GM23338 (cell line): ENCODE measurements at regions not wholly inside any gene's neighbourhood (a gene's known extent, or its start where the extent isn't known, plus 50 kb on each side); places are given as distances from the start of the nearest gene placed in this dataset.

Experiments used
- ATAC-seq: fragments of 200-7000 bp; cut with Tn5 transposase; 3 replicates; pipeline ENCODE4 v1.9.1; 2020
- DNase-seq: peaks from one replicate; pipeline ENCODE4 v3.0.0-alpha.2; 2015; ENCODE audit warnings: low spot score
- H2AFZ ChIP-seq: fragments of 200-600 bp; sonication (generic); 2 replicates; pipeline ENCODE4 v1.8.0; 2016; ENCODE audit warnings: antibody characterized with exemption, mild to moderate bottlenecking, moderate library complexity
- H3F3A ChIP-seq: fragments of 200-600 bp; sonication (generic); replicated peaks from 2 replicates; pipeline ENCODE4 v1.8.0; 2017; ENCODE audit warnings: antibody characterized with exemption, mixed run types, low read depth
- H3K27ac ChIP-seq: fragments of 200-600 bp; sonication (generic); 2 replicates; pipeline ENCODE4 v1.6.1; 2016; ENCODE audit warnings: low read depth
- H3K27me3 ChIP-seq: fragments of 200-600 bp; sonication (generic); 2 replicates; pipeline ENCODE4 v1.8.0; 2016; ENCODE audit warnings: mild to moderate bottlenecking, mixed run types, moderate library complexity; ENCODE audit not compliant: insufficient read depth
- H3K36me3 ChIP-seq: fragments of 200-600 bp; sonication (generic); 2 replicates; pipeline ENCODE4 v1.8.0; 2016; ENCODE audit warnings: mild to moderate bottlenecking; ENCODE audit not compliant: insufficient read depth
- H3K4me1 ChIP-seq: fragments of 200-600 bp; sonication (generic); 2 replicates; pipeline ENCODE4 v1.8.0; 2016; ENCODE audit warnings: mild to moderate bottlenecking, moderate library complexity; ENCODE audit not compliant: insufficient read depth
- H3K4me2 ChIP-seq: fragments of 200-600 bp; sonication (generic); 2 replicates; pipeline ENCODE4 v1.7.1; 2017; ENCODE audit warnings: mixed run types
- H3K4me3 ChIP-seq: fragments of 200-600 bp; sonication (generic); 2 replicates; pipeline ENCODE4 v1.6.1; 2016; ENCODE audit warnings: mixed run types
- H3K79me2 ChIP-seq: fragments of 200-600 bp; sonication (generic); replicated peaks from 2 replicates; pipeline ENCODE4 v1.8.0; 2017; ENCODE audit warnings: mild to moderate bottlenecking; ENCODE audit not compliant: insufficient read depth
- H3K9me2 ChIP-seq: fragments of 200-600 bp; sonication (generic); 2 replicates; pipeline ENCODE4 v1.8.0; 2017; ENCODE audit not compliant: insufficient read depth
- H4K20me1 ChIP-seq: fragments of 200-600 bp; sonication (generic); replicated peaks from 2 replicates; pipeline ENCODE4 v1.8.0; 2017; ENCODE audit warnings: mild to moderate bottlenecking; ENCODE audit not compliant: insufficient read depth
- H3K27ac Mint-ChIP-seq: 2 replicates; pipeline ENCODE4 v1.8.0; 2020; ENCODE audit warnings: inconsistent platforms, mild to moderate bottlenecking, moderate library complexity, mixed read lengths
- H3K27me3 Mint-ChIP-seq: 3 replicates; pipeline ENCODE4 v1.8.0; 2022; ENCODE audit warnings: low read depth, mild to moderate bottlenecking, moderate library complexity, mixed read lengths, inconsistent platforms; ENCODE audit not compliant: insufficient read depth, poor library complexity
- H3K36me3 Mint-ChIP-seq: 3 replicates; pipeline ENCODE4 v1.8.0; 2021; ENCODE audit warnings: low read depth, mild to moderate bottlenecking, inconsistent platforms, moderate library complexity, mixed read lengths
- H3K4me1 Mint-ChIP-seq: 3 replicates; pipeline ENCODE4 v1.8.0; 2020; ENCODE audit warnings: mild to moderate bottlenecking, inconsistent platforms, mixed read lengths
- H3K4me3 Mint-ChIP-seq: 3 replicates; pipeline ENCODE4 v1.8.0; 2021; ENCODE audit warnings: moderate library complexity, mild to moderate bottlenecking, inconsistent platforms, mixed read lengths
- H3K9me3 Mint-ChIP-seq: 3 replicates; pipeline ENCODE4 v1.8.0; 2020; ENCODE audit warnings: moderate library complexity, mild to moderate bottlenecking, inconsistent platforms, mixed read lengths
- CTCF ChIP-seq, 2 experiments: fragments of 200-600 bp in 1 of 2; sonication (generic) in 1 of 2; conservative IDR thresholded peaks; 2 replicates each; pipeline versions ENCODE4 v1.5.1 to v1.6.1; 2016 to 2017; ENCODE audit warnings: antibody characterized with exemption in 2 of 2, low read depth in 2 of 2, mild to moderate bottlenecking in 2 of 2, moderate library complexity in 1 of 2
- ETS1 ChIP-seq: IDR thresholded peaks from 2 replicates; pipeline ENCODE4 v1.6.1; 2016; ENCODE audit warnings: antibody characterized with exemption
- EZH2 ChIP-seq: fragments of 200-600 bp; sonication (generic); IDR thresholded peaks from one replicate; pipeline ENCODE4 v1.8.0; 2017; ENCODE audit warnings: antibody characterized with exemption, mild to moderate bottlenecking, low read depth; ENCODE audit not compliant: unreplicated experiment
- EZH2phosphoT487 ChIP-seq: fragments of 200-600 bp; sonication (generic); IDR thresholded peaks from one replicate; pipeline ENCODE4 v1.8.1; 2018; ENCODE audit warnings: antibody characterized with exemption; ENCODE audit not compliant: unreplicated experiment
- JUNB ChIP-seq: IDR thresholded peaks from one replicate; pipeline ENCODE4 v1.6.1; 2016; ENCODE audit warnings: antibody characterized with exemption; ENCODE audit not compliant: unreplicated experiment
- NANOG ChIP-seq: IDR thresholded peaks from 2 replicates; pipeline ENCODE4 v1.6.1; 2016; ENCODE audit warnings: antibody characterized with exemption, borderline replicate concordance
- POLR2AphosphoS5 ChIP-seq: IDR thresholded peaks from 2 replicates; pipeline ENCODE4 v1.6.1; 2016; ENCODE audit warnings: antibody characterized with exemption, low read depth
- REST ChIP-seq: IDR thresholded peaks from one replicate; pipeline ENCODE4 v1.6.1; 2018; ENCODE audit warnings: antibody characterized with exemption; ENCODE audit not compliant: unreplicated experiment
- STAT1 ChIP-seq: IDR thresholded peaks from one replicate; pipeline ENCODE4 v1.6.1; 2016; ENCODE audit warnings: antibody characterized with exemption; ENCODE audit not compliant: unreplicated experiment
- ZNF114 ChIP-seq: fragments of 250-450 bp; sonication (Bioruptor Pico); IDR thresholded peaks from 2 replicates; pipeline ENCODE4 v1.5.0; 2020; ENCODE audit warnings: mild to moderate bottlenecking, moderate library complexity
- ZNF331 ChIP-seq: fragments of 250-450 bp; sonication (Bioruptor Pico); IDR thresholded peaks from 2 replicates; pipeline ENCODE4 v1.5.0; 2020; ENCODE audit warnings: low read depth, mild to moderate bottlenecking, moderate library complexity
- TF ChIP-seq, protein P1 (sequence below): fragments of 250-450 bp; sonication (Bioruptor Pico); IDR thresholded peaks from 2 replicates; pipeline ENCODE4 v1.5.0; 2020; ENCODE audit warnings: mild to moderate bottlenecking, moderate library complexity

DNA sequence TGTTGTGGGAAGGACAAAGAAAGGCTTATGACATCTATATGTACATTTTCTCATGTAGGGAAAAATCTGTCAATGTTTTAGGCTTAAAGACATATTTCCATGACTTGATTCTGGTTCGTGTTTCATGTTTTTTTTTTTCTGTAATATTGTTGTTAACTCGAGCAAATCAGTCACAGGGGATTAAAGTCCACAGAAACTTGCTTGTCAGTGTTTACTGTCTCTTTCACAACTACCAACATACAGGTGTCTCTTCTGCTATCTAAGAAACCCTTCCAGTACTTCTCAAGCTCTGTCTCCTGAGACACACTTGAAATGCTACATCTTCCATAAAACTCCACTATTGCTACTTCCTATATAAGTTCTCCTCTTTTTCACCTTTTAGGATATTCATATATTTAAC, 130.9 kb upstream of the SLITRK6 start:
- Histone ChIP-seq H3K27ac (no peak overlapping the region), H2AFZ (no peak overlapping the region), H3K4me1 (no peaks in the 10 kb centered on the region), H3F3A (no peaks in the 10 kb centered on the region), H3K36me3 (peaks cover 7% of the 10 kb centered on the region; the same call in 1 of the 2 replicates), H4K20me1 (no peaks in the 10 kb centered on the region), H3K4me2 (no peak overlapping the region), H3K79me2 (no peaks in the 10 kb centered on the region), H3K4me3 (no peak overlapping the region), H3K27me3 (no peaks in the 10 kb centered on the region), H3K9me2 (no peaks in the 10 kb centered on the region)
- Mint-ChIP-seq H3K36me3 (peaks cover 7% of the 10 kb centered on the region; the same call in 2 of the 3 replicates), H3K9me3 (peaks cover 21% of the 10 kb centered on the region), H3K4me1 (no peaks in the 10 kb centered on the region), H3K27me3 (no peaks in the 10 kb centered on the region), H3K4me3 (no peak overlapping the region), H3K27ac (no peak overlapping the region)
- ATAC-seq (no peak), DNase-seq (no peak)
- TF ChIP-seq POLR2AphosphoS5 (no peak), ETS1 (no peak), ZNF331 (no peak), JUNB (no peak), STAT1 (no peak), EZH2 (no peak), REST (no peak), NANOG (no peak), EZH2phosphoT487 (no peak), ZNF114 (CRISPR knock-in tag) (no peak), CTCF (conservative IDR thresholded peaks at IDR 0.05; ENCODE audit: low read depth in 2 of 2) (no peak)
- TF ChIP-seq, protein P1, sequence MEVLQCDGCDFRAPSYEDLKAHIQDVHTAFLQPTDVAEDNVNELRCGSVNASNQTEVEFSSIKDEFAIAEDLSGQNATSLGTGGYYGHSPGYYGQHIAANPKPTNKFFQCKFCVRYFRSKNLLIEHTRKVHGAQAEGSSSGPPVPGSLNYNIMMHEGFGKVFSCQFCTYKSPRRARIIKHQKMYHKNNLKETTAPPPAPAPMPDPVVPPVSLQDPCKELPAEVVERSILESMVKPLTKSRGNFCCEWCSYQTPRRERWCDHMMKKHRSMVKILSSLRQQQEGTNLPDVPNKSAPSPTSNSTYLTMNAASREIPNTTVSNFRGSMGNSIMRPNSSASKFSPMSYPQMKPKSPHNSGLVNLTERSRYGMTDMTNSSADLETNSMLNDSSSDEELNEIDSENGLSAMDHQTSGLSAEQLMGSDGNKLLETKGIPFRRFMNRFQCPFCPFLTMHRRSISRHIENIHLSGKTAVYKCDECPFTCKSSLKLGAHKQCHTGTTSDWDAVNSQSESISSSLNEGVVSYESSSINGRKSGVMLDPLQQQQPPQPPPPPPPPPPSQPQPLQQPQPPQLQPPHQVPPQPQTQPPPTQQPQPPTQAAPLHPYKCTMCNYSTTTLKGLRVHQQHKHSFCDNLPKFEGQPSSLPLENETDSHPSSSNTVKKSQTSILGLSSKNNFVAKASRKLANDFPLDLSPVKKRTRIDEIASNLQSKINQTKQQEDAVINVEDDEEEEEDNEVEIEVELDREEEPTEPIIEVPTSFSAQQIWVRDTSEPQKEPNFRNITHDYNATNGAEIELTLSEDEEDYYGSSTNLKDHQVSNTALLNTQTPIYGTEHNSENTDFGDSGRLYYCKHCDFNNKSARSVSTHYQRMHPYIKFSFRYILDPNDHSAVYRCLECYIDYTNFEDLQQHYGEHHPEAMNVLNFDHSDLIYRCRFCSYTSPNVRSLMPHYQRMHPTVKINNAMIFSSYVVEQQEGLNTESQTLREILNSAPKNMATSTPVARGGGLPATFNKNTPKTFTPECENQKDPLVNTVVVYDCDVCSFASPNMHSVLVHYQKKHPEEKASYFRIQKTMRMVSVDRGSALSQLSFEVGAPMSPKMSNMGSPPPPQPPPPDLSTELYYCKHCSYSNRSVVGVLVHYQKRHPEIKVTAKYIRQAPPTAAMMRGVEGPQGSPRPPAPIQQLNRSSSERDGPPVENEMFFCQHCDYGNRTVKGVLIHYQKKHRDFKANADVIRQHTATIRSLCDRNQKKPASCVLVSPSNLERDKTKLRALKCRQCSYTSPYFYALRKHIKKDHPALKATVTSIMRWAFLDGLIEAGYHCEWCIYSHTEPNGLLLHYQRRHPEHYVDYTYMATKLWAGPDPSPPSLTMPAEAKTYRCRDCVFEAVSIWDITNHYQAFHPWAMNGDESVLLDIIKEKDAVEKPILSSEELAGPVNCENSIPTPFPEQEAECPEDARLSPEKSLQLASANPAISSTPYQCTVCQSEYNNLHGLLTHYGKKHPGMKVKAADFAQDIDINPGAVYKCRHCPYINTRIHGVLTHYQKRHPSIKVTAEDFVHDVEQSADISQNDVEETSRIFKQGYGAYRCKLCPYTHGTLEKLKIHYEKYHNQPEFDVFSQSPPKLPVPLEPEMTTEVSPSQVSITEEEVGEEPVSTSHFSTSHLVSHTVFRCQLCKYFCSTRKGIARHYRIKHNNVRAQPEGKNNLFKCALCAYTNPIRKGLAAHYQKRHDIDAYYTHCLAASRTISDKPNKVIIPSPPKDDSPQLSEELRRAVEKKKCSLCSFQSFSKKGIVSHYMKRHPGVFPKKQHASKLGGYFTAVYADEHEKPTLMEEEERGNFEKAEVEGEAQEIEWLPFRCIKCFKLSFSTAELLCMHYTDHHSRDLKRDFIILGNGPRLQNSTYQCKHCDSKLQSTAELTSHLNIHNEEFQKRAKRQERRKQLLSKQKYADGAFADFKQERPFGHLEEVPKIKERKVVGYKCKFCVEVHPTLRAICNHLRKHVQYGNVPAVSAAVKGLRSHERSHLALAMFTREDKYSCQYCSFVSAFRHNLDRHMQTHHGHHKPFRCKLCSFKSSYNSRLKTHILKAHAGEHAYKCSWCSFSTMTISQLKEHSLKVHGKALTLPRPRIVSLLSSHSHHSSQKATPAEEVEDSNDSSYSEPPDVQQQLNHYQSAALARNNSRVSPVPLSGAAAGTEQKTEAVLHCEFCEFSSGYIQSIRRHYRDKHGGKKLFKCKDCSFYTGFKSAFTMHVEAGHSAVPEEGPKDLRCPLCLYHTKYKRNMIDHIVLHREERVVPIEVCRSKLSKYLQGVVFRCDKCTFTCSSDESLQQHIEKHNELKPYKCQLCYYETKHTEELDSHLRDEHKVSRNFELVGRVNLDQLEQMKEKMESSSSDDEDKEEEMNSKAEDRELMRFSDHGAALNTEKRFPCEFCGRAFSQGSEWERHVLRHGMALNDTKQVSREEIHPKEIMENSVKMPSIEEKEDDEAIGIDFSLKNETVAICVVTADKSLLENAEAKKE (CRISPR knock-in tag), result no peak
